ENCODE measurements at regions not wholly inside any gene's neighbourhood (a gene's known extent, or its start where the extent isn't known, plus 50 kb on each side); places are given as distances from the start of the nearest gene placed in this dataset.
"Not testable (repeated sequence)": the region's sequence is repeated elsewhere in the genome, so short reads cannot be mapped to it uniquely, and the experiment has no call there.

DNA sequence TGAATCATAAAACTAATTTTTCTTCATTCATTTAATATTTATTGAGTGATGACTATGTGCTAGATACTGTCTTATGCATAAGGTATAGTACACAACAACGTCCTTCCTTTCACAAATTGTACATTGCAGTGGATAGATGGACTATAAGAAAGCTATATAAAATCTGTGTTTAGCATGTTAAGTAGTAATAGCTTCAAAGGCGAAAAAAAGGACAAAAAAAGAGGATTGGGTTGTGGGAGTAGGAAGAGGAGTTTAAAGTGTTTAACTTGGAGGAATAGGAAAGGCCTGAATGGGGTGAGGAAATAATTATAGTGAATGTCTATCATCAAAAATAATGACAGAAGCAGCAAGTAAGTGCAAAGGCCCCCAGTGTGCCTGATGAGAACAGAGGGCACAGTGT lies 565.4 kb upstream of the LUZP2 start:
- no peak overlapping the region for H3K4me3 ChIP-seq (ENCODE audit: low read depth, low read length)
- TF ChIP-seq, protein P1, sequence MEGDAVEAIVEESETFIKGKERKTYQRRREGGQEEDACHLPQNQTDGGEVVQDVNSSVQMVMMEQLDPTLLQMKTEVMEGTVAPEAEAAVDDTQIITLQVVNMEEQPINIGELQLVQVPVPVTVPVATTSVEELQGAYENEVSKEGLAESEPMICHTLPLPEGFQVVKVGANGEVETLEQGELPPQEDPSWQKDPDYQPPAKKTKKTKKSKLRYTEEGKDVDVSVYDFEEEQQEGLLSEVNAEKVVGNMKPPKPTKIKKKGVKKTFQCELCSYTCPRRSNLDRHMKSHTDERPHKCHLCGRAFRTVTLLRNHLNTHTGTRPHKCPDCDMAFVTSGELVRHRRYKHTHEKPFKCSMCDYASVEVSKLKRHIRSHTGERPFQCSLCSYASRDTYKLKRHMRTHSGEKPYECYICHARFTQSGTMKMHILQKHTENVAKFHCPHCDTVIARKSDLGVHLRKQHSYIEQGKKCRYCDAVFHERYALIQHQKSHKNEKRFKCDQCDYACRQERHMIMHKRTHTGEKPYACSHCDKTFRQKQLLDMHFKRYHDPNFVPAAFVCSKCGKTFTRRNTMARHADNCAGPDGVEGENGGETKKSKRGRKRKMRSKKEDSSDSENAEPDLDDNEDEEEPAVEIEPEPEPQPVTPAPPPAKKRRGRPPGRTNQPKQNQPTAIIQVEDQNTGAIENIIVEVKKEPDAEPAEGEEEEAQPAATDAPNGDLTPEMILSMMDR (IDR thresholded peaks at IDR 0.05; ENCODE audit: insufficient read depth, low read length) = no peak
- DNase-seq (ENCODE audit: low read depth) = no peak

GRCh38 chr11:23932485-23932898 lies 564.4 kb upstream of the LUZP2 start:
- peak; percentile 75 for DNase-seq (ENCODE audit: low read depth)
- H3K4me3 ChIP-seq (ENCODE audit: low read depth, low read length) = no peak overlapping the region
- TF ChIP-seq, protein P1 (IDR thresholded peaks at IDR 0.05; ENCODE audit: insufficient read depth, low read length) = no peak

- TF ChIP-seq, protein P1 (IDR thresholded peaks at IDR 0.05; ENCODE audit: insufficient read depth, low read length) = no peak
- no peak for DNase-seq (ENCODE audit: low read depth)
- no peak overlapping the region for H3K4me3 ChIP-seq (ENCODE audit: low read depth, low read length)
Observed at GRCh38 chr11:23933721-23934120, 563.1 kb upstream of the LUZP2 start.

DNA sequence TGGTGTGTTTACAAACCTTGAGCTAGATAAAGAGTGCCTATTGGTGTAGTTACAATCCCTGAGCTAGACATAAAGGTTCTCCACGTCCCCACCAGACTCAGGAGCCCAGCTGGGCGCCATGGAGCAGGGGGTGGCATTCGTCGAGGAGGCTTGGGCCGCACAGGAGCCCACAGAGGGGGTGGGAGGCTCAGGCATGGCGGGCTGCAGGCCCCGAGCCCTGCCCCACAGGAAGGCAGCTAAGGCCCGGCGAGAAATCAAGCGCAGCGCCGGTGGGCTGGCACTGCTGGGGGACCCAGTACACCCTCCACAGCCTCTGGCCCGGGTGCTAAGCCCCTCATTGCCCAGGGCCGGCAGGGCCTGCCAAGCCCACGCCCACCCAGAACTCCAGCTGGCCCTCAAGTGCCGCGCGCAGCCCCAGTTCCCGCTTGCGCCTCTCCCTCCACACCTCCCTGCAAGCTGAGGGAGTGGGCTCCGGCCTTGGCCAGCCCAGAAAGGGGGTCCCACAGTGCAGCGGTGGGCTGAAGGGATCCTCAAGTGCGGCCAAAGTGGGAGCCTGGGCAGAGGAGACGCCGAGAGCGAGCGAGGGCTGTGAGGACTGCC lies 562.1 kb upstream of the LUZP2 start:
- H3K4me3 ChIP-seq (ENCODE audit: low read depth, low read length); DNase-seq (ENCODE audit: low read depth): not testable (repeated sequence)

DNA sequence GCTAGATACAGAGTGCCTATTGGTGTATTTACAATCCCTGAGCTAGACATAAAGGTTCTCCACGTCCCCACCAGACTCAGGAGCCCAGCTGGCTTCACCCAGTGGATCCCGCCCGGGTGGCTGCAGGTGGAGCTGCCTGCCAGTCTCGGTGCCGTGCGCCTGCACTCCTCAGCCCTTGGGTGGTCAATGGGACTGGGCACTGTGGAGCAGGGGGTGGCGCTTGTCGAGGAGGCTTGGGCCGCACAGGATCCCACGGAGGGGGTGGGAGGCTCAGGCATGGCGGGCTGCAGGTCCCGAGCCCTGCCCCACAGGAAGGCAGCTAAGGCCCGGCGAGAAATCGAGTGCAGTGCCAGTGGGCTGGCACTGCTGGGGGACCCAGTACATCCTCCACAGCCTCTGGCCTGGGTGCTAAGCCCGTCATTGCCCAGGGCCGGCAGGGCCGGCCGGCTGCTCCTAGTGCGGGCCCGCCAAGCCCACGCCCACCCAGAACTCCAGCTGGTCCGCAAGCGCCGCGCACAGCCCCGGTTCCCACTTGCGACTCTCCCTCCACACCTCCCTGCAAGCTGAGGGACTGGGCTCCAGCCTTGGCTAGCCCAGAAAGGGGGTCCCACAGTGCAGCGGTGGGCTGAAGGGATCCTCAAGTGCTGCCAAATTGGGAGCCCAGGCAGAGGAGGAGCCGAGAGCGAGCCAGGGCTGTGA lies 554.6 kb upstream of the LUZP2 start:
- not testable (repeated sequence) for DNase-seq (ENCODE audit: low read depth)

DNA sequence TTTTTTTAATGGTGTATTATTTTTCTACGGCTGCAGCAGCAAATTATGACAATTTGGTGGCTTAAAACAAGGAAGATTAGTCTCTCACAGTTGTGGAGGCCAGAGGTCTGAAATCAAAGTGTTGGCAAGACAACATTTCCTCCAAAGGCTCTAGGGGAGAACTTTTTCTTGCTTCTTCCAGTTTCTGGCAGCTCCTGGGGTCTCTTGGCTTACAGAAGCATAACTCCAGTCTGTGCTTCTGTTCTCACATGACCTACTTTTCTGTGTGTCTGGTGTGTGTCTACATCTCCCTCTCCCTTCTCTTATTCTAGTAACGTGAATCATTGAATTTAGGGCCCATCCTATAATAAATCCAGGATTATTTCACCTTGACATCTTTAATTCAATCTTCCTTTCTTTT lies 551.9 kb upstream of the LUZP2 start:
- DNase-seq (ENCODE audit: low read depth) = no peak
- no peak overlapping the region for H3K4me3 ChIP-seq (ENCODE audit: low read depth, low read length)
- TF ChIP-seq, protein P1 (IDR thresholded peaks at IDR 0.05; ENCODE audit: insufficient read depth, low read length) = no peak

More for the DNA sequence above, 554.6 kb upstream of the LUZP2 start:
- H3K4me3 ChIP-seq (ENCODE audit: low read depth, low read length) = not testable (repeated sequence)

GRCh38 chr11:23947883-23948282 lies 549.0 kb upstream of the LUZP2 start:
- DNase-seq (ENCODE audit: low read depth) = no peak
- no peak overlapping the region for H3K4me3 ChIP-seq (ENCODE audit: low read depth, low read length)
- TF ChIP-seq, protein P1 (IDR thresholded peaks at IDR 0.05; ENCODE audit: insufficient read depth, low read length) = no peak

DNA sequence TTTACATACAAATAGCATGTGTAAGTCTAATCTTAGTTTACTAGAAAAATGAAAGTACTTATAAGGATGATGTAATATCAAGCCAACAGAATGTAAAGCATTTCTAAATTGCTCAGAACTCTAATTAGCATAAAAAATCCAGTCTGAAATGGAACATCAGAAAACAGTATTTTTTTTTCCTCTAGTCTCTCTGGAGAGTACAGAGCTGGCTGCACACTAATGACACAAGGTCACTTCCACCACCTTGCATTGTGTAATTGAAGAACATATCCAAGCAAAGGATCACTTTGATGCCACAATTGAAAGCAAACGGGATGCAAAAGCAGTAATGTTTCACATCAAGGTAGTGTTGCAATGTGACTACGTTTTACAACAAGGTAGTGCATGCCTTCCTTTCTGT lies 548.0 kb upstream of the LUZP2 start:
- TF ChIP-seq, protein P1 (IDR thresholded peaks at IDR 0.05; ENCODE audit: insufficient read depth, low read length) = no peak
- no peak overlapping the region for H3K4me3 ChIP-seq (ENCODE audit: low read depth, low read length)

More for the DNA sequence above, 548.0 kb upstream of the LUZP2 start:
- DNase-seq (ENCODE audit: low read depth) = no peak

Measured in fibroblast of the aortic adventitia (primary cell).